ENCODE measurements at regions not wholly inside any gene's neighbourhood (a gene's known extent, or its start where the extent isn't known, plus 50 kb on each side); places are given as distances from the start of the nearest gene placed in this dataset.

- DNase-seq (ENCODE audit: low read depth, low spot score) = no peak
- no peak overlapping the region for H3K4me3 ChIP-seq (ENCODE audit: low read length)
Observed at GRCh38 chr2:236852977-236853374, 232.7 kb upstream of the COPS8 start.

- DNase-seq (ENCODE audit: low read depth, low spot score) = no peak
- no peak overlapping the region for H3K4me3 ChIP-seq (ENCODE audit: low read length)
Observed at GRCh38 chr2:236853585-236854051, 232.1 kb upstream of the COPS8 start.

- no peak for DNase-seq (ENCODE audit: low read depth, low spot score)
- H3K4me3 ChIP-seq (ENCODE audit: low read length) = no peak overlapping the region
Observed at GRCh38 chr2:236855176-236855865, 230.4 kb upstream of the COPS8 start.

GRCh38 chr2:236855866-236856847, 229.5 kb upstream of the COPS8 start:
- no peak for DNase-seq (ENCODE audit: low read depth, low spot score)
- no peak overlapping the region for H3K4me3 ChIP-seq (ENCODE audit: low read length)

- H3K4me3 ChIP-seq (ENCODE audit: low read length) = no peak overlapping the region
- DNase-seq (ENCODE audit: low read depth, low spot score) = no peak
Observed at GRCh38 chr2:236856848-236857235, 228.8 kb upstream of the COPS8 start.

GRCh38 chr2:236857246-236857645, 228.4 kb upstream of the COPS8 start:
- H3K4me3 ChIP-seq (ENCODE audit: low read length) = no peak overlapping the region
- no peak for DNase-seq (ENCODE audit: low read depth, low spot score)

- no peak overlapping the region for H3K4me3 ChIP-seq (ENCODE audit: low read length)
- no peak for DNase-seq (ENCODE audit: low read depth, low spot score)
Observed at GRCh38 chr2:236857781-236858180, 227.9 kb upstream of the COPS8 start.

GRCh38 chr2:236858661-236859060, 227.0 kb upstream of the COPS8 start:
- DNase-seq (ENCODE audit: low read depth, low spot score) = no peak
- H3K4me3 ChIP-seq (ENCODE audit: low read length) = no peak overlapping the region

GRCh38 chr2:236859908-236860307, 225.8 kb upstream of the COPS8 start:
- no peak for DNase-seq (ENCODE audit: low read depth, low spot score)
- H3K4me3 ChIP-seq (ENCODE audit: low read length) = no peak overlapping the region

- H3K4me3 ChIP-seq (ENCODE audit: low read length) = no peak overlapping the region
- DNase-seq (ENCODE audit: low read depth, low spot score) = no peak
Observed at GRCh38 chr2:236861196-236861875, 224.4 kb upstream of the COPS8 start.

- no peak overlapping the region for H3K4me3 ChIP-seq (ENCODE audit: low read length)
- no peak for DNase-seq (ENCODE audit: low read depth, low spot score)
Observed at GRCh38 chr2:236861944-236862343, 223.7 kb upstream of the COPS8 start.

GRCh38 chr2:236862526-236862925, 223.2 kb upstream of the COPS8 start:
- DNase-seq (ENCODE audit: low read depth, low spot score) = no peak
- no peak overlapping the region for H3K4me3 ChIP-seq (ENCODE audit: low read length)

- DNase-seq (ENCODE audit: low read depth, low spot score) = no peak
- no peak overlapping the region for H3K4me3 ChIP-seq (ENCODE audit: low read length)
Observed at GRCh38 chr2:236862961-236863728, 222.5 kb upstream of the COPS8 start.

- H3K4me3 ChIP-seq (ENCODE audit: low read length) = no peak overlapping the region
- DNase-seq (ENCODE audit: low read depth, low spot score) = no peak
Observed at GRCh38 chr2:236863729-236864126, 222.0 kb upstream of the COPS8 start.

GRCh38 chr2:236865052-236865451, 220.6 kb upstream of the COPS8 start:
- no peak for DNase-seq (ENCODE audit: low read depth, low spot score)
- H3K4me3 ChIP-seq (ENCODE audit: low read length) = no peak overlapping the region

- DNase-seq (ENCODE audit: low read depth, low spot score) = no peak
- H3K4me3 ChIP-seq (ENCODE audit: low read length) = no peak overlapping the region
Observed at GRCh38 chr2:236866542-236867340, 218.9 kb upstream of the COPS8 start.

GRCh38 chr2:236867441-236868260, 218.0 kb upstream of the COPS8 start:
- DNase-seq (ENCODE audit: low read depth, low spot score) = no peak
- no peak overlapping the region for H3K4me3 ChIP-seq (ENCODE audit: low read length)

Data from Jurkat, Clone E6-1 (cell line).